Bronchial epithelial cell (primary cell): ENCODE measurements at regions not wholly inside any gene's neighbourhood (a gene's known extent, or its start where the extent isn't known, plus 50 kb on each side); places are given as distances from the start of the nearest gene placed in this dataset.

ENCODE experiments used
- DNase-seq: peaks from one replicate; pipeline ENCODE4 v3.0.0-alpha.2; 2010; ENCODE audit warnings: low read depth
- FAIRE-seq: peaks from 2 replicates; lab custom pipeline; 2011; peaks lifted over from hg19 to GRCh38; lab: Jason Lieb, UNC
- H3K27me3 ChIP-seq: 2 replicates; pipeline ENCODE4 v1.5.1; 2011; ENCODE audit warnings: low read length; ENCODE audit not compliant: control insufficient read depth, insufficient read depth
- H3K36me3 ChIP-seq: 2 replicates; pipeline ENCODE4 v1.5.1; 2011; ENCODE audit warnings: low read length; ENCODE audit not compliant: control insufficient read depth, insufficient read depth
- H3K4me3 ChIP-seq: 2 replicates; pipeline ENCODE4 v1.5.1; 2011; ENCODE audit warnings: mild to moderate bottlenecking, low read depth, low read length, control low read depth
- CTCF ChIP-seq: IDR thresholded peaks from 2 replicates; pipeline ENCODE4 v1.5.1; 2011; ENCODE audit warnings: mild to moderate bottlenecking, moderate library complexity, low read length, control low read depth, inconsistent platforms; ENCODE audit not compliant: insufficient read depth, severe bottlenecking

GRCh38 chr3:151992326-151993041 lies 119.0 kb downstream of the SUCNR1 start:
- no peak for TF ChIP-seq CTCF

GRCh38 chr3:151995091-151995490 lies 121.6 kb downstream of the SUCNR1 start:
- Histone ChIP-seq H3K36me3 (no peaks in the 10 kb centered on the region), H3K27me3 (no peaks in the 10 kb centered on the region), H3K4me3 (no peak overlapping the region)
- no peak for TF ChIP-seq CTCF
- DNase-seq: no peak
- no peak for FAIRE-seq

More at GRCh38 chr3:151992326-151993041, 119.0 kb downstream of the SUCNR1 start:
- Histone ChIP-seq H3K4me3 (no peak overlapping the region), H3K27me3 (no peaks in the 10 kb centered on the region), H3K36me3 (no peaks in the 10 kb centered on the region)
- DNase-seq: no peak
- FAIRE-seq: no peak

GRCh38 chr3:151998744-151999143 lies 125.3 kb downstream of the SUCNR1 start:
- TF ChIP-seq CTCF: no peak
- Histone ChIP-seq H3K27me3 (no peaks in the 10 kb centered on the region), H3K36me3 (no peaks in the 10 kb centered on the region), H3K4me3 (no peak overlapping the region)
- DNase-seq (no peak), FAIRE-seq (no peak)

GRCh38 chr3:151999936-152000335 lies 126.5 kb downstream of the SUCNR1 start:
- Histone ChIP-seq H3K36me3 (no peaks in the 10 kb centered on the region), H3K27me3 (no peaks in the 10 kb centered on the region), H3K4me3 (no peak overlapping the region)
- DNase-seq: no peak
- FAIRE-seq: no peak
- TF ChIP-seq CTCF: no peak

GRCh38 chr3:152011812-152012735 lies 138.6 kb downstream of the SUCNR1 start:
- DNase-seq: no peak
- no peaks in the 10 kb centered on the region for H3K36me3 ChIP-seq
- FAIRE-seq: no peak
- H3K27me3 ChIP-seq: no peaks in the 10 kb centered on the region
- TF ChIP-seq CTCF: no peak
- H3K4me3 ChIP-seq: no peak overlapping the region
